PC-9 (cell line): ENCODE measurements at regions not wholly inside any gene's neighbourhood (a gene's known extent, or its start where the extent isn't known, plus 50 kb on each side); places are given as distances from the start of the nearest gene placed in this dataset.

Experiments
- CTCF ChIP-seq: fragments of 200-600 bp; sonication (generic); conservative IDR thresholded peaks from 2 replicates; pipeline ENCODE4 v1.6.1; 2017; ENCODE audit warnings: mixed run types, antibody characterized with exemption, mild to moderate bottlenecking, moderate library complexity
- EZH2 ChIP-seq: fragments of 200-600 bp; sonication (generic); IDR thresholded peaks from 2 replicates; pipeline ENCODE4 v1.8.0; 2017; ENCODE audit warnings: antibody characterized with exemption, low read depth

- TF ChIP-seq CTCF (no peak), EZH2 (no peak)
Measured at GRCh38 chr3:88640581-88640980, 466.8 kb upstream of the EPHA3 start.
